Activated naive CD4-positive, alpha-beta T cell treated with anti-CD3 and anti-CD28 coated beads for 36 hours (primary cell): ENCODE measurements at regions not wholly inside any gene's neighbourhood (a gene's known extent, or its start where the extent isn't known, plus 50 kb on each side); places are given as distances from the start of the nearest gene placed in this dataset.
A peak's percentile ranks its signal among the peaks of the same experiment; 100 is the strongest.

Experiments used
- CTCF ChIA-PET: fragments of 350-600 bp; sonication (Branson Sonifier 250); formaldehyde crosslinking; loops from one replicate; lab custom pipeline; 2021; ENCODE audit warnings: antibody characterized with exemption; lab: Charles Lee
- DNase-seq: peaks from one replicate; pipeline ENCODE4 v3.0.0-alpha.2; 2020
- H3K27ac Mint-ChIP-seq: one replicate; pipeline ENCODE4 v1.8.0; 2021; ENCODE audit warnings: mild to moderate bottlenecking, mixed read lengths
- H3K27me3 Mint-ChIP-seq: one replicate; pipeline ENCODE4 v1.8.0; 2021; ENCODE audit warnings: low read depth, mixed read lengths
- H3K36me3 Mint-ChIP-seq: one replicate; pipeline ENCODE4 v1.8.0; 2021; ENCODE audit warnings: low read depth, mixed read lengths
- H3K4me1 Mint-ChIP-seq: one replicate; pipeline ENCODE4 v1.8.0; 2021; ENCODE audit warnings: low read depth, mixed read lengths
- H3K4me3 Mint-ChIP-seq: one replicate; pipeline ENCODE4 v1.8.0; 2021; ENCODE audit warnings: mild to moderate bottlenecking, moderate library complexity, mixed read lengths
- H3K9me3 Mint-ChIP-seq: one replicate; pipeline ENCODE4 v1.8.0; 2021; ENCODE audit warnings: mixed read lengths
- intact Hi-C: fragments of 100-400 bp; cut with micrococcal nuclease; formaldehyde crosslinking; loops from one replicate; pipeline ENCODE4 v1.15.1; 2023

- H3K27ac Mint-ChIP-seq, result no peak overlapping the region
- CTCF ChIA-PET, result interaction anchor here (1.7 kb wide), 1 partner anchor 13 kb away, joined by 4 read pairs; no protein-coding TSS in a partner anchor
- intact Hi-C loops, result no loop called here
- no peaks in the 10 kb centered on the region for H3K36me3 Mint-ChIP-seq
- H3K4me3 Mint-ChIP-seq, result no peak overlapping the region
- H3K9me3 Mint-ChIP-seq, result no peaks in the 10 kb centered on the region
- H3K27me3 Mint-ChIP-seq, result no peaks in the 10 kb centered on the region
- no peak for DNase-seq
- peaks cover 6% of the 10 kb centered on the region for H3K4me1 Mint-ChIP-seq
Observed at GRCh38 chr12:67428431-67428830, 159.3 kb downstream of the CAND1 start.

GRCh38 chr12:67430708-67431335 lies 161.7 kb downstream of the CAND1 start:
- Mint-ChIP-seq H3K27ac (no peak overlapping the region), H3K9me3 (no peaks in the 10 kb centered on the region), H3K27me3 (no peaks in the 10 kb centered on the region), H3K36me3 (no peaks in the 10 kb centered on the region), H3K4me1 (peaks cover 11% of the 10 kb centered on the region), H3K4me3 (no peak overlapping the region)
- intact Hi-C loops, result no loop called here
- CTCF ChIA-PET, result interaction anchor here (0.6 to 0.9 kb wide), 3 partner anchors 35 to 75 kb away, joined by 3 to 4 read pairs (median 3); no protein-coding TSS in a partner anchor
- DNase-seq, result no peak

GRCh38 chr12:67431411-67432020 lies 162.4 kb downstream of the CAND1 start:
- Mint-ChIP-seq H3K4me1 (peaks cover 5% of the 10 kb centered on the region), H3K4me3 (no peak overlapping the region), H3K27ac (no peak overlapping the region), H3K9me3 (no peaks in the 10 kb centered on the region), H3K27me3 (no peaks in the 10 kb centered on the region), H3K36me3 (no peaks in the 10 kb centered on the region)
- CTCF ChIA-PET, result interaction anchor here (0.6 to 0.9 kb wide), 2 partner anchors 60 to 75 kb away, joined by 3 to 4 read pairs; no protein-coding TSS in a partner anchor
- DNase-seq, result no peak
- intact Hi-C loops, result no loop called here

GRCh38 chr12:67433385-67434175 lies 164.4 kb downstream of the CAND1 start:
- Mint-ChIP-seq H3K27me3 (no peaks in the 10 kb centered on the region), H3K27ac (no peak overlapping the region), H3K36me3 (no peaks in the 10 kb centered on the region), H3K9me3 (peaks cover under 1% of the 10 kb centered on the region), H3K4me1 (peaks cover 13% of the 10 kb centered on the region), H3K4me3 (no peak overlapping the region)
- CTCF ChIA-PET, result interaction anchor here (0.9 to 1.7 kb wide), 3 partner anchors 8 to 77 kb away, joined by 3 to 7 read pairs (median 5); no protein-coding TSS in a partner anchor
- no peak for DNase-seq
- intact Hi-C loops, result no loop called here

GRCh38 chr12:67434671-67435370 lies 165.7 kb downstream of the CAND1 start:
- peaks cover 4% of the 10 kb centered on the region for H3K9me3 Mint-ChIP-seq
- no peak for DNase-seq
- intact Hi-C loops, result no loop called here
- H3K4me3 Mint-ChIP-seq, result no peak overlapping the region
- no peak overlapping the region for H3K27ac Mint-ChIP-seq
- H3K4me1 Mint-ChIP-seq, result peaks cover 13% of the 10 kb centered on the region
- no peaks in the 10 kb centered on the region for H3K27me3 Mint-ChIP-seq
- no peaks in the 10 kb centered on the region for H3K36me3 Mint-ChIP-seq
- CTCF ChIA-PET, result interaction anchor here (1.6 to 1.7 kb wide), 2 partner anchors 78 to 508 kb away, joined by 4 to 7 read pairs; no protein-coding TSS in a partner anchor

- Mint-ChIP-seq H3K4me3 (no peak overlapping the region), H3K27me3 (no peaks in the 10 kb centered on the region), H3K36me3 (no peaks in the 10 kb centered on the region), H3K4me1 (peaks cover 13% of the 10 kb centered on the region), H3K9me3 (peaks cover 4% of the 10 kb centered on the region), H3K27ac (no peak overlapping the region)
- CTCF ChIA-PET, result no interaction called here
- no peak for DNase-seq
- intact Hi-C loops, result no loop called here
Observed at GRCh38 chr12:67436230-67436629, 167.1 kb downstream of the CAND1 start.

GRCh38 chr12:67437011-67437410 lies 167.9 kb downstream of the CAND1 start:
- intact Hi-C loops, result no loop called here
- Mint-ChIP-seq H3K27me3 (no peaks in the 10 kb centered on the region), H3K27ac (no peak overlapping the region), H3K36me3 (no peaks in the 10 kb centered on the region), H3K9me3 (peaks cover 4% of the 10 kb centered on the region), H3K4me1 (peaks cover 21% of the 10 kb centered on the region), H3K4me3 (no peak overlapping the region)
- CTCF ChIA-PET, result no interaction called here
- no peak for DNase-seq

GRCh38 chr12:67439611-67440010 lies 170.5 kb downstream of the CAND1 start:
- intact Hi-C loops, result loop anchor here (2.0 to 5.0 kb wide), 4 partner anchors 171 to 537 kb away; partner anchors contain the start of gene CAND1
- DNase-seq, result no peak
- H3K9me3 Mint-ChIP-seq, result peaks cover 4% of the 10 kb centered on the region
- H3K27me3 Mint-ChIP-seq, result no peaks in the 10 kb centered on the region
- H3K36me3 Mint-ChIP-seq, result no peaks in the 10 kb centered on the region
- H3K4me1 Mint-ChIP-seq, result peaks cover 21% of the 10 kb centered on the region
- no peak overlapping the region for H3K4me3 Mint-ChIP-seq
- H3K27ac Mint-ChIP-seq, result no peak overlapping the region
- CTCF ChIA-PET, result interaction anchor here (0.7 to 2.7 kb wide), 3 partner anchors 83 to 687 kb away, joined by 3 to 28 read pairs (median 3); no protein-coding TSS in a partner anchor

- H3K4me1 Mint-ChIP-seq, result peaks cover 19% of the 10 kb centered on the region
- no peaks in the 10 kb centered on the region for H3K36me3 Mint-ChIP-seq
- CTCF ChIA-PET, result interaction anchor here (0.6 to 2.7 kb wide), 13 partner anchors 9 to 501 kb away, joined by 3 to 28 read pairs (median 4); no protein-coding TSS in a partner anchor
- DNase-seq, result peak; percentile 93
- peaks cover 4% of the 10 kb centered on the region for H3K9me3 Mint-ChIP-seq
- no peak overlapping the region for H3K27ac Mint-ChIP-seq
- intact Hi-C loops, result loop anchor here (1.0 to 5.0 kb wide), 6 partner anchors 86 to 540 kb away; partner anchors contain the start of gene CAND1
- H3K27me3 Mint-ChIP-seq, result no peaks in the 10 kb centered on the region
- H3K4me3 Mint-ChIP-seq, result peak overlapping the region; percentile 7
Observed at GRCh38 chr12:67441736-67442346, 172.7 kb downstream of the CAND1 start.

- Mint-ChIP-seq H3K36me3 (no peaks in the 10 kb centered on the region), H3K4me3 (no peak overlapping the region), H3K27ac (no peak overlapping the region), H3K27me3 (no peaks in the 10 kb centered on the region), H3K4me1 (peaks cover 17% of the 10 kb centered on the region), H3K9me3 (peaks cover 4% of the 10 kb centered on the region)
- intact Hi-C loops, result loop anchor here (2.0 to 5.0 kb wide), 3 partner anchors 190 to 540 kb away; no protein-coding TSS in a partner anchor
- CTCF ChIA-PET, result interaction anchor here (0.6 to 2.7 kb wide), 5 partner anchors 24 to 253 kb away, joined by 3 to 28 read pairs (median 6); no protein-coding TSS in a partner anchor
- no peak for DNase-seq
Observed at GRCh38 chr12:67442347-67442841, 173.2 kb downstream of the CAND1 start.

- CTCF ChIA-PET, result interaction anchor here (0.6 kb wide), 1 partner anchor 156 kb away, joined by 6 read pairs; no protein-coding TSS in a partner anchor
- Mint-ChIP-seq H3K4me3 (no peak overlapping the region), H3K27ac (no peak overlapping the region), H3K9me3 (peaks cover 4% of the 10 kb centered on the region), H3K36me3 (no peaks in the 10 kb centered on the region), H3K27me3 (no peaks in the 10 kb centered on the region), H3K4me1 (peaks cover 20% of the 10 kb centered on the region)
- DNase-seq, result no peak
- intact Hi-C loops, result loop anchor here (2.0 to 5.0 kb wide), 3 partner anchors 189 to 541 kb away; no protein-coding TSS in a partner anchor
Observed at GRCh38 chr12:67442896-67443295, 173.7 kb downstream of the CAND1 start.
